ENCODE measurements at regions not wholly inside any gene's neighbourhood (a gene's known extent, or its start where the extent isn't known, plus 50 kb on each side); places are given as distances from the start of the nearest gene placed in this dataset.

GRCh38 chr1:198883184-198883583 is 244.3 kb downstream of the PTPRC start:
- Histone ChIP-seq H3K27me3 (ENCODE audit: insufficient read depth, low read depth) (no peaks in the 10 kb centered on the region), H3K4me3 (IDR thresholded peaks at IDR 0.05; ENCODE audit: insufficient read depth, low read depth, low read length) (no peak overlapping the region), H3K4me2 (peak overlapping the region; percentile 21; the same call in 1 of the 2 replicates), H3K79me2 (ENCODE audit: insufficient read depth, low read depth) (peaks cover 83% of the 10 kb centered on the region), H4K20me1 (ENCODE audit: insufficient read depth) (no peaks in the 10 kb centered on the region; the same call in 1 of the 2 replicates), H3K4me1 (ENCODE audit: low read depth, poor library complexity, severe bottlenecking) (peaks cover 75% of the 10 kb centered on the region), H3K36me3 (ENCODE audit: insufficient read depth) (no peaks in the 10 kb centered on the region; the same call in 1 of the 2 replicates), H3K27ac (no peak overlapping the region), H3K9ac (no peak overlapping the region), H2AFZ (ENCODE audit: low read depth) (no peak overlapping the region)
- no peak for TF ChIP-seq CTCF (conservative IDR thresholded peaks at IDR 0.05; ENCODE audit: low read depth, low read length)

- no peak overlapping the region for H3K9ac ChIP-seq
- peaks cover 88% of the 10 kb centered on the region for H3K79me2 ChIP-seq (ENCODE audit: insufficient read depth, low read depth)
- no peaks in the 10 kb centered on the region for H3K27me3 ChIP-seq (ENCODE audit: insufficient read depth, low read depth)
- TF ChIP-seq CTCF (conservative IDR thresholded peaks at IDR 0.05; ENCODE audit: low read depth, low read length): no peak
- no peak overlapping the region for H3K4me3 ChIP-seq (IDR thresholded peaks at IDR 0.05; ENCODE audit: insufficient read depth, low read depth, low read length)
- H3K27ac ChIP-seq: no peak overlapping the region
- no peak overlapping the region for H2AFZ ChIP-seq (ENCODE audit: low read depth)
- H4K20me1 ChIP-seq (ENCODE audit: insufficient read depth): no peaks in the 10 kb centered on the region; the same call in 1 of the 2 replicates
- H3K36me3 ChIP-seq (ENCODE audit: insufficient read depth): no peaks in the 10 kb centered on the region
- peaks cover 65% of the 10 kb centered on the region for H3K4me1 ChIP-seq (ENCODE audit: low read depth, poor library complexity, severe bottlenecking)
- no peak overlapping the region for H3K4me2 ChIP-seq
These were observed 249.0 kb downstream of the PTPRC start for GRCh38 chr1:198887866-198888265.

- H3K36me3 ChIP-seq (ENCODE audit: insufficient read depth): no peaks in the 10 kb centered on the region
- H3K27me3 ChIP-seq (ENCODE audit: insufficient read depth, low read depth): no peaks in the 10 kb centered on the region
- H3K9ac ChIP-seq: no peak overlapping the region
- H3K79me2 ChIP-seq (ENCODE audit: insufficient read depth, low read depth): peaks cover 88% of the 10 kb centered on the region
- TF ChIP-seq CTCF (conservative IDR thresholded peaks at IDR 0.05; ENCODE audit: low read depth, low read length): no peak
- H3K27ac ChIP-seq: no peak overlapping the region
- H2AFZ ChIP-seq (ENCODE audit: low read depth): no peak overlapping the region
- no peak overlapping the region for H3K4me2 ChIP-seq
- no peak overlapping the region for H3K4me3 ChIP-seq (IDR thresholded peaks at IDR 0.05; ENCODE audit: insufficient read depth, low read depth, low read length)
- no peaks in the 10 kb centered on the region; the same call in 1 of the 2 replicates for H4K20me1 ChIP-seq (ENCODE audit: insufficient read depth)
- H3K4me1 ChIP-seq (ENCODE audit: low read depth, poor library complexity, severe bottlenecking): peaks cover 62% of the 10 kb centered on the region
These were observed 249.6 kb downstream of the PTPRC start for GRCh38 chr1:198888379-198888943.

GRCh38 chr1:198889101-198889500 is 250.3 kb downstream of the PTPRC start:
- no peak overlapping the region for H3K4me3 ChIP-seq (IDR thresholded peaks at IDR 0.05; ENCODE audit: insufficient read depth, low read depth, low read length)
- peaks cover 62% of the 10 kb centered on the region for H3K4me1 ChIP-seq (ENCODE audit: low read depth, poor library complexity, severe bottlenecking)
- peaks cover 88% of the 10 kb centered on the region for H3K79me2 ChIP-seq (ENCODE audit: insufficient read depth, low read depth)
- H3K36me3 ChIP-seq (ENCODE audit: insufficient read depth): no peaks in the 10 kb centered on the region
- no peak overlapping the region for H3K27ac ChIP-seq
- no peak for TF ChIP-seq CTCF (conservative IDR thresholded peaks at IDR 0.05; ENCODE audit: low read depth, low read length)
- no peaks in the 10 kb centered on the region; the same call in none of the 2 replicates for H4K20me1 ChIP-seq (ENCODE audit: insufficient read depth)
- H3K27me3 ChIP-seq (ENCODE audit: insufficient read depth, low read depth): no peaks in the 10 kb centered on the region
- no peak overlapping the region for H3K9ac ChIP-seq
- H3K4me2 ChIP-seq: no peak overlapping the region
- no peak overlapping the region for H2AFZ ChIP-seq (ENCODE audit: low read depth)
